PC-9 (cell line): ENCODE measurements at regions not wholly inside any gene's neighbourhood (a gene's known extent, or its start where the extent isn't known, plus 50 kb on each side); places are given as distances from the start of the nearest gene placed in this dataset.

Experiments
- EZH2 ChIP-seq: fragments of 200-600 bp; sonication (generic); IDR thresholded peaks from 2 replicates; pipeline ENCODE4 v1.8.0; 2017; ENCODE audit warnings: antibody characterized with exemption, low read depth
- TF ChIP-seq, protein P1 (sequence below): fragments of 200-600 bp; sonication (generic); conservative IDR thresholded peaks from 2 replicates; pipeline ENCODE4 v1.6.1; 2017; ENCODE audit warnings: mixed run types, antibody characterized with exemption, mild to moderate bottlenecking, moderate library complexity

- TF ChIP-seq, protein P1, sequence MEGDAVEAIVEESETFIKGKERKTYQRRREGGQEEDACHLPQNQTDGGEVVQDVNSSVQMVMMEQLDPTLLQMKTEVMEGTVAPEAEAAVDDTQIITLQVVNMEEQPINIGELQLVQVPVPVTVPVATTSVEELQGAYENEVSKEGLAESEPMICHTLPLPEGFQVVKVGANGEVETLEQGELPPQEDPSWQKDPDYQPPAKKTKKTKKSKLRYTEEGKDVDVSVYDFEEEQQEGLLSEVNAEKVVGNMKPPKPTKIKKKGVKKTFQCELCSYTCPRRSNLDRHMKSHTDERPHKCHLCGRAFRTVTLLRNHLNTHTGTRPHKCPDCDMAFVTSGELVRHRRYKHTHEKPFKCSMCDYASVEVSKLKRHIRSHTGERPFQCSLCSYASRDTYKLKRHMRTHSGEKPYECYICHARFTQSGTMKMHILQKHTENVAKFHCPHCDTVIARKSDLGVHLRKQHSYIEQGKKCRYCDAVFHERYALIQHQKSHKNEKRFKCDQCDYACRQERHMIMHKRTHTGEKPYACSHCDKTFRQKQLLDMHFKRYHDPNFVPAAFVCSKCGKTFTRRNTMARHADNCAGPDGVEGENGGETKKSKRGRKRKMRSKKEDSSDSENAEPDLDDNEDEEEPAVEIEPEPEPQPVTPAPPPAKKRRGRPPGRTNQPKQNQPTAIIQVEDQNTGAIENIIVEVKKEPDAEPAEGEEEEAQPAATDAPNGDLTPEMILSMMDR, result no peak
- no peak for TF ChIP-seq EZH2
Measured at GRCh38 chr20:56798634-56799033, 169.5 kb downstream of the TFAP2C start.
